GM12878 (cell line): ENCODE measurements at regions not wholly inside any gene's neighbourhood (a gene's known extent, or its start where the extent isn't known, plus 50 kb on each side); places are given as distances from the start of the nearest gene placed in this dataset.

ENCODE experiments used
- EED ChIP-seq: sonication (generic); IDR thresholded peaks from 2 replicates; pipeline ENCODE4 v1.6.1; 2016; ENCODE audit warnings: antibody characterized with exemption, low read depth
- FOXK2 ChIP-seq: fragments of 450-650 bp; IDR thresholded peaks from 2 replicates; pipeline ENCODE4 v1.6.1; 2017; ENCODE audit warnings: mild to moderate bottlenecking, moderate library complexity
- MYC ChIP-seq: IDR thresholded peaks from 2 replicates; pipeline ENCODE4 v1.6.1; 2011; ENCODE audit warnings: mild to moderate bottlenecking, low read length, moderate library complexity, inconsistent platforms; ENCODE audit not compliant: insufficient read depth, insufficient replicate concordance, insufficient read length, severe bottlenecking
- POLR2A ChIP-seq: IDR thresholded peaks from 2 replicates; pipeline ENCODE4 v1.6.1; 2011; ENCODE audit warnings: low read depth, mild to moderate bottlenecking, low read length
- POLR2AphosphoS2 ChIP-seq: IDR thresholded peaks from 2 replicates; pipeline ENCODE4 v1.6.1; 2011; ENCODE audit warnings: low read depth, mild to moderate bottlenecking, low read length, improper control_type of control experiment, moderate library complexity
- POLR2AphosphoS5 ChIP-seq: IDR thresholded peaks from 2 replicates; pipeline ENCODE4 v1.6.1; 2011; ENCODE audit warnings: mild to moderate bottlenecking, low read length, inconsistent platforms
- RAD21 ChIP-seq: IDR thresholded peaks from 2 replicates; pipeline ENCODE4 v1.6.1; 2011; ENCODE audit warnings: mild to moderate bottlenecking, low read depth, low read length, moderate library complexity; ENCODE audit not compliant: insufficient read depth
- RBBP5 ChIP-seq: fragments of 200-600 bp; sonication (generic); conservative IDR thresholded peaks from 2 replicates; pipeline ENCODE4 v1.6.1; 2016
- TF ChIP-seq, protein P1 (sequence below), 3 experiments: IDR thresholded peaks in 2 of 3; conservative IDR thresholded peaks in 1 of 3; 2 replicates each; pipeline ENCODE4 v1.5.1; 2011; ENCODE audit warnings: low read depth in 3 of 3, low read length in 3 of 3, mild to moderate bottlenecking in 3 of 3, control low read depth in 2 of 3, moderate library complexity in 2 of 3, inconsistent platforms in 1 of 3, mixed read lengths in 1 of 3; ENCODE audit not compliant: control insufficient read depth in 2 of 3, insufficient read depth in 1 of 3; ENCODE audit errors: extremely low read depth in 1 of 3
- TF ChIP-seq, protein P2 (sequence below): IDR thresholded peaks from 2 replicates; pipeline ENCODE4 v1.6.1; 2011; ENCODE audit warnings: mild to moderate bottlenecking, low read depth, low read length, moderate library complexity; ENCODE audit not compliant: insufficient replicate concordance

DNA sequence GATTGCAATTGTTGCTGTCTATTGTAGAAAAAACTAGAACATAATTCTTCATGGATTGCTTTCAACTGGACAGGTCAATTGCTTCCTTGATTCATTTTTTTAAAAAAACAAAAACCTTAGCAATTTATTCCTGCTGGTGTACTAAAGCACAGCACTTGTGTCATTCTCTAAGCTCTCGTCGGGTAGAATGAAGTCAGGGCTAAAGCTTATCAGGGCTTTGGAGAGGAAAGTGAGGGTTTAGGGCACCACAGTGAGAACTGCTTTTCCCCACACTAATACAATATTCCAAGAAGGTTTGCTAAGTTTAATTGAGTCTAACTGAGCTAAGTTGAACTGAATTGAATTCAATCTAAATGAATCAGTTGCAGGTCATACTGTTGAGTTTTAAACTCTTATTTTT lies 76.4 kb upstream of the TLR3 start:
- TF ChIP-seq, protein P1, sequence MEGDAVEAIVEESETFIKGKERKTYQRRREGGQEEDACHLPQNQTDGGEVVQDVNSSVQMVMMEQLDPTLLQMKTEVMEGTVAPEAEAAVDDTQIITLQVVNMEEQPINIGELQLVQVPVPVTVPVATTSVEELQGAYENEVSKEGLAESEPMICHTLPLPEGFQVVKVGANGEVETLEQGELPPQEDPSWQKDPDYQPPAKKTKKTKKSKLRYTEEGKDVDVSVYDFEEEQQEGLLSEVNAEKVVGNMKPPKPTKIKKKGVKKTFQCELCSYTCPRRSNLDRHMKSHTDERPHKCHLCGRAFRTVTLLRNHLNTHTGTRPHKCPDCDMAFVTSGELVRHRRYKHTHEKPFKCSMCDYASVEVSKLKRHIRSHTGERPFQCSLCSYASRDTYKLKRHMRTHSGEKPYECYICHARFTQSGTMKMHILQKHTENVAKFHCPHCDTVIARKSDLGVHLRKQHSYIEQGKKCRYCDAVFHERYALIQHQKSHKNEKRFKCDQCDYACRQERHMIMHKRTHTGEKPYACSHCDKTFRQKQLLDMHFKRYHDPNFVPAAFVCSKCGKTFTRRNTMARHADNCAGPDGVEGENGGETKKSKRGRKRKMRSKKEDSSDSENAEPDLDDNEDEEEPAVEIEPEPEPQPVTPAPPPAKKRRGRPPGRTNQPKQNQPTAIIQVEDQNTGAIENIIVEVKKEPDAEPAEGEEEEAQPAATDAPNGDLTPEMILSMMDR (IDR thresholded peaks at IDR 0.05 in 2 of 3, conservative IDR thresholded peaks at IDR 0.05 in 1 of 3; ENCODE audit: control insufficient read depth in 2 of 3, extremely low read depth in 1 of 3, insufficient read depth in 1 of 3, low read depth in 3 of 3, low read length in 3 of 3) = no peak
- TF ChIP-seq FOXK2 = no peak
- no peak for TF ChIP-seq POLR2A
- TF ChIP-seq POLR2AphosphoS5 = no peak
- no peak for TF ChIP-seq RAD21
- TF ChIP-seq RBBP5 = no peak
- no peak for TF ChIP-seq EED
- TF ChIP-seq MYC = no peak
- TF ChIP-seq, protein P2, sequence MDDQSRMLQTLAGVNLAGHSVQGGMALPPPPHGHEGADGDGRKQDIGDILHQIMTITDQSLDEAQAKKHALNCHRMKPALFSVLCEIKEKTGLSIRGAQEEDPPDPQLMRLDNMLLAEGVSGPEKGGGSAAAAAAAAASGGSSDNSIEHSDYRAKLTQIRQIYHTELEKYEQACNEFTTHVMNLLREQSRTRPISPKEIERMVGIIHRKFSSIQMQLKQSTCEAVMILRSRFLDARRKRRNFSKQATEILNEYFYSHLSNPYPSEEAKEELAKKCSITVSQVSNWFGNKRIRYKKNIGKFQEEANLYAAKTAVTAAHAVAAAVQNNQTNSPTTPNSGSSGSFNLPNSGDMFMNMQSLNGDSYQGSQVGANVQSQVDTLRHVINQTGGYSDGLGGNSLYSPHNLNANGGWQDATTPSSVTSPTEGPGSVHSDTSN = no peak
- TF ChIP-seq POLR2AphosphoS2 = no peak
